OCI-LY7 (cell line): ENCODE measurements at regions not wholly inside any gene's neighbourhood (a gene's known extent, or its start where the extent isn't known, plus 50 kb on each side); places are given as distances from the start of the nearest gene placed in this dataset.

Source experiments
- EZH2phosphoT487 ChIP-seq: fragments of 200-600 bp; sonication (generic); IDR thresholded peaks from 2 replicates; pipeline ENCODE4 v1.6.1; 2018; ENCODE audit warnings: low read depth, borderline replicate concordance, mild to moderate bottlenecking, mixed run types, antibody characterized with exemption, low read length, moderate library complexity, mixed read lengths
- TF ChIP-seq, protein P1 (sequence below): fragments of 200-600 bp; sonication (generic); conservative IDR thresholded peaks from 2 replicates; pipeline ENCODE4 v1.5.1; 2014; ENCODE audit warnings: mild to moderate bottlenecking, antibody characterized with exemption, low read length, moderate library complexity, mixed read lengths

DNA sequence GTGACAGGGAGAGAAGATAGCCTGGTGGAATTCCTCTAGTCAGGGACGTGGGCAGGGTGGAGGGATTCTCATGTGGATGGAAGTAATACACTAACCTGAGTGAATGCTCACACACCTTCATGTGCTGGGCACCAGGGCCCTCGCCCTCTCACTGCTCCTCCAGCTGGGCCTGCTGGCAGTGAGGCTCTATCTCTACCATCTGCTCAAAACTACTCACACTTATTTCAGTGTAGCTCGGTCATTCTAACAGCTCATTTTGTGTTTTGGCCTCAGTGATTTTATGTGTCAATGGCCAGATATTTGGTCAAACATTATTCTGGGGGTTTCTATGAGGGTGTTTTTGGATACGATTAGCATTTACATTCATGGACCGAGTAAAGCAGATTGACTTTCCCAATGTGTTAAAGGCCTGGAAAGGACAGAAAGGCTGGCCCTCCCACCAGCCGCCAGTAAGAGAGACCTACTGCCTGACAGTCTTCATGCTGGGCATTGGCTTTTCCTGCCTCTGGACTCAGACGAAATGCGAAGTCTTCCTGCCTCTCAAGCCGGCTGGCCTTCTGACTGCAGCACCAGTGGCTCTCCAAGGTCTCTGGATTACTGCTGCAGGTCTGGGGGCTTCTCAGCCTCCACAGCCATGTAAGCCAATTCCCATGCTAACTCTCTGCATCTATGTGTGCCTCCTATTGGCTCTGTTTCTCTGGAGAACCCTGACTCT, 335.4 kb downstream of the CXCL12 start:
- TF ChIP-seq, protein P1, sequence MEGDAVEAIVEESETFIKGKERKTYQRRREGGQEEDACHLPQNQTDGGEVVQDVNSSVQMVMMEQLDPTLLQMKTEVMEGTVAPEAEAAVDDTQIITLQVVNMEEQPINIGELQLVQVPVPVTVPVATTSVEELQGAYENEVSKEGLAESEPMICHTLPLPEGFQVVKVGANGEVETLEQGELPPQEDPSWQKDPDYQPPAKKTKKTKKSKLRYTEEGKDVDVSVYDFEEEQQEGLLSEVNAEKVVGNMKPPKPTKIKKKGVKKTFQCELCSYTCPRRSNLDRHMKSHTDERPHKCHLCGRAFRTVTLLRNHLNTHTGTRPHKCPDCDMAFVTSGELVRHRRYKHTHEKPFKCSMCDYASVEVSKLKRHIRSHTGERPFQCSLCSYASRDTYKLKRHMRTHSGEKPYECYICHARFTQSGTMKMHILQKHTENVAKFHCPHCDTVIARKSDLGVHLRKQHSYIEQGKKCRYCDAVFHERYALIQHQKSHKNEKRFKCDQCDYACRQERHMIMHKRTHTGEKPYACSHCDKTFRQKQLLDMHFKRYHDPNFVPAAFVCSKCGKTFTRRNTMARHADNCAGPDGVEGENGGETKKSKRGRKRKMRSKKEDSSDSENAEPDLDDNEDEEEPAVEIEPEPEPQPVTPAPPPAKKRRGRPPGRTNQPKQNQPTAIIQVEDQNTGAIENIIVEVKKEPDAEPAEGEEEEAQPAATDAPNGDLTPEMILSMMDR, result no peak
- TF ChIP-seq EZH2phosphoT487, result no peak
